Activated naive CD4-positive, alpha-beta T cell treated with anti-CD3 and anti-CD28 coated beads for 36 hours (primary cell): ENCODE measurements at regions not wholly inside any gene's neighbourhood (a gene's known extent, or its start where the extent isn't known, plus 50 kb on each side); places are given as distances from the start of the nearest gene placed in this dataset.
A peak's percentile ranks its signal among the peaks of the same experiment; 100 is the strongest.

Experiments
- CTCF ChIA-PET: fragments of 350-600 bp; sonication (Branson Sonifier 250); formaldehyde crosslinking; loops from one replicate; lab custom pipeline; 2021; ENCODE audit warnings: antibody characterized with exemption; lab: Charles Lee
- DNase-seq: peaks from one replicate; pipeline ENCODE4 v3.0.0-alpha.2; 2020
- H3K27ac Mint-ChIP-seq: one replicate; pipeline ENCODE4 v1.8.0; 2021; ENCODE audit warnings: mild to moderate bottlenecking, mixed read lengths
- H3K27me3 Mint-ChIP-seq: one replicate; pipeline ENCODE4 v1.8.0; 2021; ENCODE audit warnings: low read depth, mixed read lengths
- H3K36me3 Mint-ChIP-seq: one replicate; pipeline ENCODE4 v1.8.0; 2021; ENCODE audit warnings: low read depth, mixed read lengths
- H3K4me1 Mint-ChIP-seq: one replicate; pipeline ENCODE4 v1.8.0; 2021; ENCODE audit warnings: low read depth, mixed read lengths
- H3K4me3 Mint-ChIP-seq: one replicate; pipeline ENCODE4 v1.8.0; 2021; ENCODE audit warnings: mild to moderate bottlenecking, moderate library complexity, mixed read lengths
- H3K9me3 Mint-ChIP-seq: one replicate; pipeline ENCODE4 v1.8.0; 2021; ENCODE audit warnings: mixed read lengths
- intact Hi-C: fragments of 100-400 bp; cut with micrococcal nuclease; formaldehyde crosslinking; loops from one replicate; pipeline ENCODE4 v1.15.1; 2023

GRCh38 chr10:124229201-124229988, 136.0 kb upstream of the CHST15 start:
- H3K27ac Mint-ChIP-seq = no peak overlapping the region
- no peak for DNase-seq
- intact Hi-C loops = loop anchor here (5.0 to 10.0 kb wide), 4 partner anchors 135 to 1815 kb away; partner anchors contain the start of genes BUB3 and CHST15
- peaks cover 10% of the 10 kb centered on the region for H3K9me3 Mint-ChIP-seq
- no peak overlapping the region for H3K4me3 Mint-ChIP-seq
- CTCF ChIA-PET = no interaction called here
- no peaks in the 10 kb centered on the region for H3K36me3 Mint-ChIP-seq
- no peaks in the 10 kb centered on the region for H3K27me3 Mint-ChIP-seq
- no peaks in the 10 kb centered on the region for H3K4me1 Mint-ChIP-seq

GRCh38 chr10:124228471-124228870, 135.1 kb upstream of the CHST15 start:
- H3K27me3 Mint-ChIP-seq = no peaks in the 10 kb centered on the region
- H3K27ac Mint-ChIP-seq = no peak overlapping the region
- H3K9me3 Mint-ChIP-seq = peaks cover 10% of the 10 kb centered on the region
- DNase-seq = no peak
- intact Hi-C loops = loop anchor here (5.0 to 10.0 kb wide), 4 partner anchors 134 to 1814 kb away; partner anchors contain the start of genes BUB3 and CHST15
- no peaks in the 10 kb centered on the region for H3K36me3 Mint-ChIP-seq
- no peak overlapping the region for H3K4me3 Mint-ChIP-seq
- CTCF ChIA-PET = no interaction called here
- H3K4me1 Mint-ChIP-seq = no peaks in the 10 kb centered on the region

GRCh38 chr10:124227988-124228387, 134.6 kb upstream of the CHST15 start:
- Mint-ChIP-seq H3K9me3 (peaks cover 10% of the 10 kb centered on the region), H3K4me1 (no peaks in the 10 kb centered on the region), H3K27me3 (no peaks in the 10 kb centered on the region), H3K4me3 (no peak overlapping the region), H3K36me3 (no peaks in the 10 kb centered on the region), H3K27ac (peak overlapping the region; percentile 24)
- DNase-seq = no peak
- CTCF ChIA-PET = no interaction called here
- intact Hi-C loops = loop anchor here (2.0 to 10.0 kb wide), 5 partner anchors 133 to 1813 kb away; partner anchors contain the start of genes BUB3 and CHST15

- CTCF ChIA-PET = no interaction called here
- H3K27me3 Mint-ChIP-seq = no peaks in the 10 kb centered on the region
- peaks cover 10% of the 10 kb centered on the region for H3K9me3 Mint-ChIP-seq
- DNase-seq = no peak
- H3K27ac Mint-ChIP-seq = peak overlapping the region; percentile 24
- intact Hi-C loops = loop anchor here (2.0 to 10.0 kb wide), 5 partner anchors 133 to 1813 kb away; partner anchors contain the start of genes BUB3 and CHST15
- H3K36me3 Mint-ChIP-seq = no peaks in the 10 kb centered on the region
- H3K4me3 Mint-ChIP-seq = no peak overlapping the region
- H3K4me1 Mint-ChIP-seq = no peaks in the 10 kb centered on the region
Observed at GRCh38 chr10:124227055-124227975, 133.9 kb upstream of the CHST15 start.

DNA sequence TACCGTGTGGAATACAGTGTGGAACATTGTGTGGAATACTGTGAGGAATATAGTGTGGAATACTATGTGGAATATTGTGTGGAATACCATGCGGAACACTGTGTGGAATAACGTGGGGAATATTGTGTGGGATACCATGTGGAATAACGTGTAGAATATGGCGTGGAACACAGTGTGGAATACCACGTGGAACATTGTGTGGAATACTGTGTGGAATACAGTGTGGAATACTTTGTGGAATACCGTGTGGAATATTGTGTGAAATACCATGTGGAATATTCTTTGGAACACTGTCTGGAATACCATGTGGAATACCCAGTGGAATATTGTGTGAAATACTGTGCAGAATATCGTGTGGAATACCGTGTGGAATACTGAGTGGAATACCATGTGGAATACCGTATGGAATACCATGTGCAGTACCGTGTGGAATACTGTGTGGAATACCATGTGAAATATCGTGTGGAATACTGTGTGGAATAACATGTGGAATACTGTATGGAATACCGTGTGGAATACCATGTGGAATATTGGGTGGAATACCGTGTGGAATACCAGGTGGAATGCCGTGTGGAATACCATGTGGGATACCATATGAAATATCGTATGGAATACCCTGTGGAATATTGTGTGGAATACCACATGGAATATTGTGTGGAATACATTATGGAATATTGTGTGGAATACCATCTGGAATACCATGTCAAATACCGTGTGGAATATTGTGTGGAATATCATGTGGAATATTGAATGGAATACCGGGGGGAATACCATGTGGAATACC, 133.1 kb upstream of the CHST15 start:
- Mint-ChIP-seq H3K9me3 (peaks cover 10% of the 10 kb centered on the region), H3K36me3 (no peaks in the 10 kb centered on the region), H3K27ac (no peak overlapping the region), H3K4me1 (no peaks in the 10 kb centered on the region), H3K27me3 (no peaks in the 10 kb centered on the region), H3K4me3 (no peak overlapping the region)
- intact Hi-C loops = loop anchor here (1.0 to 10.0 kb wide), 6 partner anchors 73 to 1812 kb away; partner anchors contain the start of genes BUB3 and CHST15
- DNase-seq = no peak
- CTCF ChIA-PET = no interaction called here

GRCh38 chr10:124225467-124226270, 132.3 kb upstream of the CHST15 start:
- Mint-ChIP-seq H3K27ac (no peak overlapping the region), H3K4me1 (no peaks in the 10 kb centered on the region), H3K27me3 (no peaks in the 10 kb centered on the region), H3K4me3 (peak overlapping the region; percentile 0), H3K36me3 (no peaks in the 10 kb centered on the region), H3K9me3 (peaks cover 7% of the 10 kb centered on the region)
- intact Hi-C loops = loop anchor here (1.0 to 10.0 kb wide), 6 partner anchors 72 to 1811 kb away; partner anchors contain the start of genes BUB3 and CHST15
- CTCF ChIA-PET = interaction anchor here (0.8 to 1.2 kb wide), 2 partner anchors 230 to 231 kb away, joined by 5 to 6 read pairs; no protein-coding TSS in a partner anchor
- peak; percentile 65 for DNase-seq

DNA sequence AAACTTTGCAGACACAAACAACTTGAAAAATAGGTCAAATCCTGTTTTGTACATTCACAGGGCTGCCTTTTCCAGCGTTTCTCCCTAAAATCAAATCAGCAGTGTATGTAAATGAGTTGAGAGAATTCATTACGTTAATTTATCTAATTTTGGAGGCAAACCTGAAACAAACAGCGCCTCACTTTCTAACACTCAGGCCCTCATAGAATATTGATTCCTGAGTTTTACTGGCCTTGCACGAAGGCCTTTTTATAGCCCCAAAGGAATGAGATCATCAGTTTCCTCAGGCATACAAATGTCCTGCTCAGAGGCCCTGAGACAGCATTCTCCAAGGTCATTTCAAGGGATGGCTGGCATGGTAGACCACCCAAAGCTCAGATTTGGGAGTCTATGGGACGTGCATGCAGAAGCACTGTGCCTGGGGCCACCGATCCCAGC, 131.7 kb upstream of the CHST15 start:
- no peaks in the 10 kb centered on the region for H3K4me1 Mint-ChIP-seq
- no peaks in the 10 kb centered on the region for H3K27me3 Mint-ChIP-seq
- peaks cover 7% of the 10 kb centered on the region for H3K9me3 Mint-ChIP-seq
- H3K27ac Mint-ChIP-seq = no peak overlapping the region
- intact Hi-C loops = loop anchor here (5.0 to 10.0 kb wide), 4 partner anchors 130 to 1810 kb away; partner anchors contain the start of genes BUB3 and CHST15
- CTCF ChIA-PET = interaction anchor here (0.6 to 1.2 kb wide), 3 partner anchors 33 to 230 kb away, joined by 3 to 6 read pairs (median 5); no protein-coding TSS in a partner anchor
- H3K36me3 Mint-ChIP-seq = no peaks in the 10 kb centered on the region
- H3K4me3 Mint-ChIP-seq = no peak overlapping the region
- no peak for DNase-seq

DNA sequence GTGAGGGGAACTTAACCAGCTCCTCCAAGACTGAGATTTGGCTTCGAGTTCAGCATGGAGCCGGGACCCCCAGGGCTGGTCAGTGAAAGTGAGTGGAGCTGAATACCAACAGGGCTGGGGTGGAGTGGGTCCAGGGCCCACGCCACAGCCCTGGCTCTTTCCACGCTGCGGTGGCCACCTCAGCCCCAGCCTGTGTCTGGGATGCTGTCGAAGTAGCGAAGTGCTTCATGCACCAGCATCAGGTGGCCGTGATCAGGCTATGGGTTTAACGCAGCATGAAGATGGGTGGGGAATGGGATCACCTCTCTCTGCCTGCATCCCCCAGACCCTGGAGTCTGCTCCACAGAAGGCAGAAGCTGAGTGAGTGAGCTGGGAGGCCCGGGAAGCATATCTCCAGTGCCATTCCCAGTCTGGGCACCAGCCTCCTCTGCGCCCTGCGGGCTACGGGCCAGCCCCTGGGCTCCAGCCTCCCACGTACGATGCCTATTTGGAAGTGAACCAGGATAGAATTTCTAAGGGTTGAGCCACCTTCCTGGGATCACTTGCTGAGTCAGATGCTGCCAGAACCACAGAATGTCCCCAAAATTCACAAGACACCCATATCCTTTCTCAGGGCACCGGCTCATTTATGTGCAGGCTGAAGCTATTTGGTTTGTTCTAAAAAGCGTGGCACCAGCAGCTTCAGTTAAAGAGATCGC, 131.1 kb upstream of the CHST15 start:
- no peak for DNase-seq
- Mint-ChIP-seq H3K4me3 (no peak overlapping the region), H3K9me3 (peaks cover 7% of the 10 kb centered on the region), H3K27me3 (no peaks in the 10 kb centered on the region), H3K27ac (no peak overlapping the region), H3K36me3 (no peaks in the 10 kb centered on the region), H3K4me1 (no peaks in the 10 kb centered on the region)
- CTCF ChIA-PET = interaction anchor here (0.6 to 1.2 kb wide), 3 partner anchors 34 to 230 kb away, joined by 3 to 6 read pairs (median 3); no protein-coding TSS in a partner anchor
- intact Hi-C loops = loop anchor here (5.0 to 10.0 kb wide), 4 partner anchors 130 to 1810 kb away; partner anchors contain the start of genes BUB3 and CHST15

GRCh38 chr10:124223711-124224085, 130.3 kb upstream of the CHST15 start:
- Mint-ChIP-seq H3K27ac (no peak overlapping the region), H3K36me3 (no peaks in the 10 kb centered on the region), H3K9me3 (peaks cover 7% of the 10 kb centered on the region), H3K27me3 (no peaks in the 10 kb centered on the region), H3K4me1 (no peaks in the 10 kb centered on the region), H3K4me3 (no peak overlapping the region)
- no peak for DNase-seq
- intact Hi-C loops = loop anchor here (10.0 kb wide), 3 partner anchors 129 to 1809 kb away; partner anchors contain the start of gene CHST15
- CTCF ChIA-PET = interaction anchor here (1.3 kb wide), 1 partner anchor 52 kb away, joined by 3 read pairs; no protein-coding TSS in a partner anchor

DNA sequence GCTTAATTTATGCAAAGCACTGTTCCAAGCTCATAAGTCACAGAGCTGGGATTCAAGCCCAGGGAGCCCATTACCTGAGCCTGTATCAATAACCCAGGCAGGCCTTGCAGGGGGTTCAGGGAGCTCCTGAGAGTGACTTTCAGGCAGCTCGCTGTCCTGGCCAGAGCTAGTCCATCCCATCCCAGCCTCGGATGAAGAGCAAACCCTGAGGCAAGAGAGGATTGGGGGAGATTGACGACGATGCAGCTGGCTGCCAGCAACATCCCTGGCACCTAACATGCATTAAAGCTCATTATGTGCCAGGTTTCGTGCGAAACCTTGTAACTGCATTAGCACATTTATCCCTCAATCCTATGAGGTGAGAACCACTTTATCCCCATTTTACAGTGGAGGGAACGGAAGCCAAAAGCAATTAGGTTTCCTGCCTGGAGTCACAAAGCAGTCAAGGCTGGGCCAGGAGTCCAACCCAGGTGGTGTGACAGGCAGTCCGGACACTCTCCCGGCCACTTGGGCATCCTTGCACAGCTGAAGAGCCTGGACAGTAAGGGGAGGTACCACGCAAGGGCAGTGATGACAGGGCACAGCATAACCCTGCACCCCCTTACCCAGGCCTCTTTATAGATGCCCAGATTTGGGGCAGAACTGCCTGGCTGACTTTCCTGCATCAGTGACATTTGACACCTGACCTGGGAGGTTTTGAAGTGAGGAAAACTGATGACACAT, 129.8 kb upstream of the CHST15 start:
- Mint-ChIP-seq H3K27ac (no peak overlapping the region), H3K4me3 (no peak overlapping the region), H3K36me3 (no peaks in the 10 kb centered on the region), H3K27me3 (no peaks in the 10 kb centered on the region), H3K4me1 (no peaks in the 10 kb centered on the region), H3K9me3 (peaks cover 7% of the 10 kb centered on the region)
- no peak for DNase-seq
- CTCF ChIA-PET = interaction anchor here (1.3 kb wide), 1 partner anchor 52 kb away, joined by 3 read pairs; no protein-coding TSS in a partner anchor
- intact Hi-C loops = loop anchor here (10.0 kb wide), 3 partner anchors 128 to 1808 kb away; partner anchors contain the start of gene CHST15
